Inflammatory macrophage treated with lipopolysaccharide for 4 hours (primary cell): ENCODE measurements at regions not wholly inside any gene's neighbourhood (a gene's known extent, or its start where the extent isn't known, plus 50 kb on each side); places are given as distances from the start of the nearest gene placed in this dataset.

Source experiments
- DNase-seq: peaks from one replicate; pipeline ENCODE4 v3.0.0-alpha.2; 2020

- no peak for DNase-seq
These were observed 86.1 kb upstream of the BZW1 start for GRCh38 chr2:200725596-200725995.

- no peak for DNase-seq
These were observed 83.1 kb upstream of the BZW1 start for GRCh38 chr2:200728630-200729029.

- no peak for DNase-seq
These were observed 81.4 kb upstream of the BZW1 start for GRCh38 chr2:200730302-200730701.

GRCh38 chr2:200730960-200731359 is 80.8 kb upstream of the BZW1 start:
- DNase-seq = no peak

- peak; percentile 54 for DNase-seq
These were observed 78.8 kb upstream of the BZW1 start for GRCh38 chr2:200732866-200733265.

- DNase-seq = no peak
These were observed 78.0 kb upstream of the BZW1 start for GRCh38 chr2:200733713-200734198.

GRCh38 chr2:200735061-200735460 is 76.6 kb upstream of the BZW1 start:
- DNase-seq = no peak

GRCh38 chr2:200736646-200737274 is 75.0 kb upstream of the BZW1 start:
- DNase-seq = no peak

GRCh38 chr2:200737585-200737984 is 74.1 kb upstream of the BZW1 start:
- DNase-seq = no peak

GRCh38 chr2:200738590-200738989 is 73.1 kb upstream of the BZW1 start:
- no peak for DNase-seq

GRCh38 chr2:200740907-200741306 is 70.8 kb upstream of the BZW1 start:
- no peak for DNase-seq

GRCh38 chr2:200741468-200742202 is 70.1 kb upstream of the BZW1 start:
- no peak for DNase-seq

GRCh38 chr2:200742426-200742825 is 69.3 kb upstream of the BZW1 start:
- no peak for DNase-seq

GRCh38 chr2:200743042-200743676 is 68.6 kb upstream of the BZW1 start:
- no peak for DNase-seq

- DNase-seq = no peak
These were observed 67.5 kb upstream of the BZW1 start for GRCh38 chr2:200744201-200744602.

GRCh38 chr2:200746301-200746700 is 65.4 kb upstream of the BZW1 start:
- no peak for DNase-seq

GRCh38 chr2:200747668-200748618 is 63.8 kb upstream of the BZW1 start:
- no peak for DNase-seq

GRCh38 chr2:200748779-200749178 is 62.9 kb upstream of the BZW1 start:
- DNase-seq = peak; percentile 92

GRCh38 chr2:200749631-200750322 is 61.9 kb upstream of the BZW1 start:
- peak; percentile 35 for DNase-seq

- no peak for DNase-seq
These were observed 61.3 kb upstream of the BZW1 start for GRCh38 chr2:200750323-200750910.

- DNase-seq = no peak
These were observed 59.9 kb upstream of the BZW1 start for GRCh38 chr2:200751786-200752185.

GRCh38 chr2:200752332-200752731 is 59.4 kb upstream of the BZW1 start:
- no peak for DNase-seq
